Astrocyte of the spinal cord (primary cell): ENCODE measurements at regions not wholly inside any gene's neighbourhood (a gene's known extent, or its start where the extent isn't known, plus 50 kb on each side); places are given as distances from the start of the nearest gene placed in this dataset.

ENCODE experiments used
- DNase-seq: peaks from one replicate; pipeline ENCODE4 v3.0.0; 2011; ENCODE audit warnings: low read depth, low spot score
- H3K4me3 ChIP-seq: 2 replicates; pipeline ENCODE4 v1.5.1; 2011; ENCODE audit warnings: low read depth, mild to moderate bottlenecking, low read length, moderate library complexity
- in situ Hi-C: cut with HindIII; loops from 2 replicates; pipeline ENCODE4 v1.10.0; 2017; ENCODE audit warnings: low sequenced_read_pairs
- TF ChIP-seq, protein P1 (sequence below): IDR thresholded peaks from 2 replicates; pipeline ENCODE4 v1.5.1; 2012; ENCODE audit warnings: low read depth, mild to moderate bottlenecking, low read length, inconsistent platforms

DNA sequence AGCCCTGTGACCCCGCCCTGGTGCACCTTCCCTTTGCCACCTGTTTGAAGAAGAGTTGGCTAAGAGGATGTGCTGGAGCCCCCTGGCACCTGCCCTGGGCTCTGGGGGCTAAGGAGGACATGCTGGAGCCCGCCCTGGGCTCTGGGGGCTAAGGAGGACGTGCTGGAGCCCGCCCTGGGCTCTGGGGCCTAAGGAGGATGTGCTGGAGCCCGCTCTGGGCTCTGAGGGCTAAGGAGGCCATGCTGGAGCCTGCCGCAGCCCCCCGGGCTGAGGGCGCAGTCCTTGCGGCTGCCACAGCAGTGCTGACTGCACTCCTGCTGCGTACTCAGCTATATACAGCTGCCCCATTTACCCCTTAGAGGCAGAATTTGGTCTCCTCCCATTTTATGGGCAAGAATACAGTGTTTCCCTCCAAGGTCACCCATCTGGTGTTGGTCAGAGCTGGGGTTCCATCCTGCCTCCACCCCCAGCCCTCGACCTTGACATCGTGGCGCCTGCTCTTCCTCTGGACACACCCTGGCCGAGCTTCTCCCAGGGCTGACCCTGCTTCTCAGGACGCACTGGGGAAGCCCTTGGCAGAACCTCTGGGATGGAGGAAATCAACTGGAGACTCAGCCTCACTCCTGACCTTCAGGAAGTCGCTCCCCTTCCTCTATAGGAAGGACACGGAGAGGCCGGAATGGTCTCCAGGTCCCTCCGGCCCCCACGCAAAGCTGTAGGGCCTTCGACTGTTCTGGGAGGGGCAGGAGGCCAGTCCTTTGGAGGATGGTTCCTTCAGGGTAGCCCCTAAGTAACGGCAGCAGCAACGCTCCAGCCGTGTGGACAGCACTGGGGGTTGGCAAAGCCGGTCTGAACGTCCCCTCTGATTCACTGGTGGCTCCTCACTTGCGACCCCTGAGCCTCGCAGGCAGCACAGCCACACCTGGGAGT lies 65.0 kb upstream of the HPCAL1 start:
- no peak overlapping the region for H3K4me3 ChIP-seq
- in situ Hi-C loops, result no loop called here
- no peak for DNase-seq
- TF ChIP-seq, protein P1, sequence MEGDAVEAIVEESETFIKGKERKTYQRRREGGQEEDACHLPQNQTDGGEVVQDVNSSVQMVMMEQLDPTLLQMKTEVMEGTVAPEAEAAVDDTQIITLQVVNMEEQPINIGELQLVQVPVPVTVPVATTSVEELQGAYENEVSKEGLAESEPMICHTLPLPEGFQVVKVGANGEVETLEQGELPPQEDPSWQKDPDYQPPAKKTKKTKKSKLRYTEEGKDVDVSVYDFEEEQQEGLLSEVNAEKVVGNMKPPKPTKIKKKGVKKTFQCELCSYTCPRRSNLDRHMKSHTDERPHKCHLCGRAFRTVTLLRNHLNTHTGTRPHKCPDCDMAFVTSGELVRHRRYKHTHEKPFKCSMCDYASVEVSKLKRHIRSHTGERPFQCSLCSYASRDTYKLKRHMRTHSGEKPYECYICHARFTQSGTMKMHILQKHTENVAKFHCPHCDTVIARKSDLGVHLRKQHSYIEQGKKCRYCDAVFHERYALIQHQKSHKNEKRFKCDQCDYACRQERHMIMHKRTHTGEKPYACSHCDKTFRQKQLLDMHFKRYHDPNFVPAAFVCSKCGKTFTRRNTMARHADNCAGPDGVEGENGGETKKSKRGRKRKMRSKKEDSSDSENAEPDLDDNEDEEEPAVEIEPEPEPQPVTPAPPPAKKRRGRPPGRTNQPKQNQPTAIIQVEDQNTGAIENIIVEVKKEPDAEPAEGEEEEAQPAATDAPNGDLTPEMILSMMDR, result no peak

- TF ChIP-seq, protein P1, result no peak
- DNase-seq, result no peak
- in situ Hi-C loops, result no loop called here
- H3K4me3 ChIP-seq, result no peak overlapping the region
These were observed 64.3 kb upstream of the HPCAL1 start for GRCh38 chr2:10238396-10238795.

DNA sequence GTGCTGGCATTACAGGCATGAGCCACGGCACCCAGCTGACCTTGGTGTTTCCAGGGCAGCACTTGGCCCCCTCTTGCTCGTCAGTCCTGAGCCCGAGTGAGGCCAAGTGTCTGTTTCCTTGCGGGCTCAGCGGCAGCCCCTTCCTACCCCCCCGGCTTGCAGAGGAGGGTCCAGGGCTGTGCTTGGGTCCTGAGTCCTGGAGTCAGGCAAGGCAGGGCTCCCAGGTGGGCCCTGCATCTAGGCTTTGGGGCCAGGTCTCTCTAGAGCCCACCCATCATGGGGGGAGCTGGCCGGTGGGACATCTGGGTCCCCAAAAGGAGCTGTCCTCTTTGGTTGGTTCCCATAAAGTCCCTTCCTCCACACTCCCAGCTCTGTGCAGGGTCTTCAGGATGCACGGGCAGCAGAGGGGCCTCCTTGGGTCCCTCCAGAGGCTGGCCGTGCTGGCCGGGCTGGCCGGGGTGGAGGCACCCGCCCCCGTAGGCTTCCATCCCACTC lies 63.7 kb upstream of the HPCAL1 start:
- TF ChIP-seq, protein P1, result no peak
- in situ Hi-C loops, result no loop called here
- H3K4me3 ChIP-seq, result no peak overlapping the region

GRCh38 chr2:10239561-10239967 lies 63.1 kb upstream of the HPCAL1 start:
- no peak overlapping the region for H3K4me3 ChIP-seq
- TF ChIP-seq, protein P1, result peak; percentile 27
- in situ Hi-C loops, result no loop called here

More for the DNA sequence above, 63.7 kb upstream of the HPCAL1 start:
- no peak for DNase-seq

DNA sequence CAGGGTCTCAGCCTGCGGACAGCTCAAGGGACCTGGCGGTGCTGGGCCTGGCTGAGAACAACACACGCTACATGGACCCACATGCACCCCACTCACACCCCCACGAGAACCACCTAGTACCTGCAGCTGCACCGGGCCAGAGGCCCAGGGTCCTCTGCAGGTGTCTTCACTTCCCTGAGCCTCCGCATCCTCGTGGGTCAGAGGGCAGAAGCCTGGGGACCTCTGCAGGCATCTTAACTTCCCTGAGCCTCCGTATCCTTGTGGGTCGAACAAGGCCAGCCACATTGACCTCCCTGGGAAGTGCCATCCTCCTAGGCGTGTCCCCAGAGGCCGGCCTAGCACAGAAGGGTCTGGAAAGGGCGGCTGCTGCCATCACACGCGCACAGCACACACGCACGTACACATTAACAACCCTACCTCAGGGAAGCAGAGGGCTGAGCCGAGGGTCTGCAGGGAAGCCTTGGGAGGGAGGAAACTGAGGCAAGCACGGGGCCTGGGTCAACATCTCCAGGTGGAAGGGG lies 62.5 kb upstream of the HPCAL1 start:
- TF ChIP-seq, protein P1, result no peak
- DNase-seq, result no peak
- no peak overlapping the region for H3K4me3 ChIP-seq
- in situ Hi-C loops, result no loop called here

More at GRCh38 chr2:10239561-10239967, 63.1 kb upstream of the HPCAL1 start:
- no peak for DNase-seq

GRCh38 chr2:10240911-10241610 lies 61.6 kb upstream of the HPCAL1 start:
- in situ Hi-C loops, result no loop called here
- TF ChIP-seq, protein P1, result no peak
- no peak for DNase-seq
- H3K4me3 ChIP-seq, result no peak overlapping the region
